ENCODE measurements at regions not wholly inside any gene's neighbourhood (a gene's known extent, or its start where the extent isn't known, plus 50 kb on each side); places are given as distances from the start of the nearest gene placed in this dataset.

DNA sequence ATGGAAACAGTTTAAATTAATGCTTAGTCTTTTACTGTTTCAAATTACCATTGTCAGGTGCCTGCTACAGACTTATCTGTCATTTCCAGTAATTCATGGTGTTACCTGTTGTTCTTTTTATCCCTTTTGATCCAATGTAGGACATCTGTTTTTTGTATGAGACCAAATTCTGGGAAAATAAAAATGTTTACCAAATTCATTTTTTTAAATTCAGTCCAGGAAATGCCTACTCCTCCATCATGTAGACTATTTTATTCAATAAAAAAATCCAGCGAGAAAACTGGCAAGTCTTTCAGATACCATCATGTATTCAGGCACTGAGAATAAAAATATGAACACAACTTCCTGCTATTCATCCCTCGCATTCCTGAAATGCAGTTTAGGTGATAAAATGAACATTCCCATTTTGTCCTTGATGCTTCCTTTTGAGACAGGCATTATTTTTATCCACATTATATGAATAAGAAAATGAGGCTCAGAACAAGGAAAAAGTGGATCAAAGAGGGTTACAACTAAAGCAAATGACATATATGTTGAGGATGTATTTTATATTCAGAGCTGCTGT lies 584.2 kb downstream of the SPRY1 start:
- ChIA-PET POLR2A (no interaction called here), CTCF (no interaction called here)
- no peak overlapping the region for H3K4me3 Mint-ChIP-seq
- peaks cover 50% of the 10 kb centered on the region for H3K9me3 Mint-ChIP-seq
- no peak overlapping the region for H3K27ac Mint-ChIP-seq
- H3K4me1 Mint-ChIP-seq: peaks cover 20% of the 10 kb centered on the region
- TF ChIP-seq KAT7 (CRISPR knock-in tag; IDR thresholded peaks at IDR 0.05; ENCODE audit: borderline replicate concordance) (no peak), SMAD4 (CRISPR knock-in tag; IDR thresholded peaks at IDR 0.05) (no peak), ZNF121 (CRISPR knock-in tag; IDR thresholded peaks at IDR 0.05) (no peak), GTF2I (CRISPR knock-in tag; conservative IDR thresholded peaks at IDR 0.05) (no peak), ESRRA (CRISPR knock-in tag; IDR thresholded peaks at IDR 0.05; ENCODE audit: borderline replicate concordance) (no peak), ZNF232 (CRISPR knock-in tag; IDR thresholded peaks at IDR 0.05) (no peak), NR1H2 (CRISPR knock-in tag; IDR thresholded peaks at IDR 0.05) (no peak), SMAD3 (CRISPR knock-in tag; IDR thresholded peaks at IDR 0.05; ENCODE audit: borderline replicate concordance) (no peak), EMX1 (CRISPR knock-in tag; IDR thresholded peaks at IDR 0.05) (no peak), ETV6 (CRISPR knock-in tag; IDR thresholded peaks at IDR 0.05) (no peak), RELA (CRISPR knock-in tag; IDR thresholded peaks at IDR 0.05; ENCODE audit: borderline replicate concordance) (no peak)
- TF ChIP-seq, protein P1, sequence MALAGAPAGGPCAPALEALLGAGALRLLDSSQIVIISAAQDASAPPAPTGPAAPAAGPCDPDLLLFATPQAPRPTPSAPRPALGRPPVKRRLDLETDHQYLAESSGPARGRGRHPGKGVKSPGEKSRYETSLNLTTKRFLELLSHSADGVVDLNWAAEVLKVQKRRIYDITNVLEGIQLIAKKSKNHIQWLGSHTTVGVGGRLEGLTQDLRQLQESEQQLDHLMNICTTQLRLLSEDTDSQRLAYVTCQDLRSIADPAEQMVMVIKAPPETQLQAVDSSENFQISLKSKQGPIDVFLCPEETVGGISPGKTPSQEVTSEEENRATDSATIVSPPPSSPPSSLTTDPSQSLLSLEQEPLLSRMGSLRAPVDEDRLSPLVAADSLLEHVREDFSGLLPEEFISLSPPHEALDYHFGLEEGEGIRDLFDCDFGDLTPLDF (CRISPR knock-in tag; IDR thresholded peaks at IDR 0.05): no peak
- TF ChIP-seq, protein P2, sequence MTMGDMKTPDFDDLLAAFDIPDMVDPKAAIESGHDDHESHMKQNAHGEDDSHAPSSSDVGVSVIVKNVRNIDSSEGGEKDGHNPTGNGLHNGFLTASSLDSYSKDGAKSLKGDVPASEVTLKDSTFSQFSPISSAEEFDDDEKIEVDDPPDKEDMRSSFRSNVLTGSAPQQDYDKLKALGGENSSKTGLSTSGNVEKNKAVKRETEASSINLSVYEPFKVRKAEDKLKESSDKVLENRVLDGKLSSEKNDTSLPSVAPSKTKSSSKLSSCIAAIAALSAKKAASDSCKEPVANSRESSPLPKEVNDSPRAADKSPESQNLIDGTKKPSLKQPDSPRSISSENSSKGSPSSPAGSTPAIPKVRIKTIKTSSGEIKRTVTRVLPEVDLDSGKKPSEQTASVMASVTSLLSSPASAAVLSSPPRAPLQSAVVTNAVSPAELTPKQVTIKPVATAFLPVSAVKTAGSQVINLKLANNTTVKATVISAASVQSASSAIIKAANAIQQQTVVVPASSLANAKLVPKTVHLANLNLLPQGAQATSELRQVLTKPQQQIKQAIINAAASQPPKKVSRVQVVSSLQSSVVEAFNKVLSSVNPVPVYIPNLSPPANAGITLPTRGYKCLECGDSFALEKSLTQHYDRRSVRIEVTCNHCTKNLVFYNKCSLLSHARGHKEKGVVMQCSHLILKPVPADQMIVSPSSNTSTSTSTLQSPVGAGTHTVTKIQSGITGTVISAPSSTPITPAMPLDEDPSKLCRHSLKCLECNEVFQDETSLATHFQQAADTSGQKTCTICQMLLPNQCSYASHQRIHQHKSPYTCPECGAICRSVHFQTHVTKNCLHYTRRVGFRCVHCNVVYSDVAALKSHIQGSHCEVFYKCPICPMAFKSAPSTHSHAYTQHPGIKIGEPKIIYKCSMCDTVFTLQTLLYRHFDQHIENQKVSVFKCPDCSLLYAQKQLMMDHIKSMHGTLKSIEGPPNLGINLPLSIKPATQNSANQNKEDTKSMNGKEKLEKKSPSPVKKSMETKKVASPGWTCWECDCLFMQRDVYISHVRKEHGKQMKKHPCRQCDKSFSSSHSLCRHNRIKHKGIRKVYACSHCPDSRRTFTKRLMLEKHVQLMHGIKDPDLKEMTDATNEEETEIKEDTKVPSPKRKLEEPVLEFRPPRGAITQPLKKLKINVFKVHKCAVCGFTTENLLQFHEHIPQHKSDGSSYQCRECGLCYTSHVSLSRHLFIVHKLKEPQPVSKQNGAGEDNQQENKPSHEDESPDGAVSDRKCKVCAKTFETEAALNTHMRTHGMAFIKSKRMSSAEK (CRISPR knock-in tag; IDR thresholded peaks at IDR 0.05; ENCODE audit: borderline replicate concordance): no peak
- TF ChIP-seq, protein P3, sequence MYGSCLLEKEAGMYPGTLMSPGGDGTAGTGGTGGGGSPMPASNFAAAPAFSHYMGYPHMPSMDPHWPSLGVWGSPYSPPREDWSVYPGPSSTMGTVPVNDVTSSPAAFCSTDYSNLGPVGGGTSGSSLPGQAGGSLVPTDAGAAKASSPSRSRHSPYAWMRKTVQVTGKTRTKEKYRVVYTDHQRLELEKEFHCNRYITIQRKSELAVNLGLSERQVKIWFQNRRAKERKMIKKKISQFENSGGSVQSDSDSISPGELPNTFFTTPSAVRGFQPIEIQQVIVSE (CRISPR knock-in tag; IDR thresholded peaks at IDR 0.05; ENCODE audit: borderline replicate concordance): no peak
- TF ChIP-seq, protein P4, sequence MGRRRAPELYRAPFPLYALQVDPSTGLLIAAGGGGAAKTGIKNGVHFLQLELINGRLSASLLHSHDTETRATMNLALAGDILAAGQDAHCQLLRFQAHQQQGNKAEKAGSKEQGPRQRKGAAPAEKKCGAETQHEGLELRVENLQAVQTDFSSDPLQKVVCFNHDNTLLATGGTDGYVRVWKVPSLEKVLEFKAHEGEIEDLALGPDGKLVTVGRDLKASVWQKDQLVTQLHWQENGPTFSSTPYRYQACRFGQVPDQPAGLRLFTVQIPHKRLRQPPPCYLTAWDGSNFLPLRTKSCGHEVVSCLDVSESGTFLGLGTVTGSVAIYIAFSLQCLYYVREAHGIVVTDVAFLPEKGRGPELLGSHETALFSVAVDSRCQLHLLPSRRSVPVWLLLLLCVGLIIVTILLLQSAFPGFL (CRISPR knock-in tag; IDR thresholded peaks at IDR 0.05; ENCODE audit: borderline replicate concordance): no peak
- TF ChIP-seq, protein P5, sequence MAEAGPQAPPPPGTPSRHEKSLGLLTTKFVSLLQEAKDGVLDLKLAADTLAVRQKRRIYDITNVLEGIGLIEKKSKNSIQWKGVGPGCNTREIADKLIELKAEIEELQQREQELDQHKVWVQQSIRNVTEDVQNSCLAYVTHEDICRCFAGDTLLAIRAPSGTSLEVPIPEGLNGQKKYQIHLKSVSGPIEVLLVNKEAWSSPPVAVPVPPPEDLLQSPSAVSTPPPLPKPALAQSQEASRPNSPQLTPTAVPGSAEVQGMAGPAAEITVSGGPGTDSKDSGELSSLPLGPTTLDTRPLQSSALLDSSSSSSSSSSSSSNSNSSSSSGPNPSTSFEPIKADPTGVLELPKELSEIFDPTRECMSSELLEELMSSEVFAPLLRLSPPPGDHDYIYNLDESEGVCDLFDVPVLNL (CRISPR knock-in tag; IDR thresholded peaks at IDR 0.05; ENCODE audit: borderline replicate concordance, low read depth): no peak
- TF ChIP-seq, protein P6, sequence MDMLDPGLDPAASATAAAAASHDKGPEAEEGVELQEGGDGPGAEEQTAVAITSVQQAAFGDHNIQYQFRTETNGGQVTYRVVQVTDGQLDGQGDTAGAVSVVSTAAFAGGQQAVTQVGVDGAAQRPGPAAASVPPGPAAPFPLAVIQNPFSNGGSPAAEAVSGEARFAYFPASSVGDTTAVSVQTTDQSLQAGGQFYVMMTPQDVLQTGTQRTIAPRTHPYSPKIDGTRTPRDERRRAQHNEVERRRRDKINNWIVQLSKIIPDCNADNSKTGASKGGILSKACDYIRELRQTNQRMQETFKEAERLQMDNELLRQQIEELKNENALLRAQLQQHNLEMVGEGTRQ (CRISPR knock-in tag; IDR thresholded peaks at IDR 0.05): no peak
- TF ChIP-seq, protein P7, sequence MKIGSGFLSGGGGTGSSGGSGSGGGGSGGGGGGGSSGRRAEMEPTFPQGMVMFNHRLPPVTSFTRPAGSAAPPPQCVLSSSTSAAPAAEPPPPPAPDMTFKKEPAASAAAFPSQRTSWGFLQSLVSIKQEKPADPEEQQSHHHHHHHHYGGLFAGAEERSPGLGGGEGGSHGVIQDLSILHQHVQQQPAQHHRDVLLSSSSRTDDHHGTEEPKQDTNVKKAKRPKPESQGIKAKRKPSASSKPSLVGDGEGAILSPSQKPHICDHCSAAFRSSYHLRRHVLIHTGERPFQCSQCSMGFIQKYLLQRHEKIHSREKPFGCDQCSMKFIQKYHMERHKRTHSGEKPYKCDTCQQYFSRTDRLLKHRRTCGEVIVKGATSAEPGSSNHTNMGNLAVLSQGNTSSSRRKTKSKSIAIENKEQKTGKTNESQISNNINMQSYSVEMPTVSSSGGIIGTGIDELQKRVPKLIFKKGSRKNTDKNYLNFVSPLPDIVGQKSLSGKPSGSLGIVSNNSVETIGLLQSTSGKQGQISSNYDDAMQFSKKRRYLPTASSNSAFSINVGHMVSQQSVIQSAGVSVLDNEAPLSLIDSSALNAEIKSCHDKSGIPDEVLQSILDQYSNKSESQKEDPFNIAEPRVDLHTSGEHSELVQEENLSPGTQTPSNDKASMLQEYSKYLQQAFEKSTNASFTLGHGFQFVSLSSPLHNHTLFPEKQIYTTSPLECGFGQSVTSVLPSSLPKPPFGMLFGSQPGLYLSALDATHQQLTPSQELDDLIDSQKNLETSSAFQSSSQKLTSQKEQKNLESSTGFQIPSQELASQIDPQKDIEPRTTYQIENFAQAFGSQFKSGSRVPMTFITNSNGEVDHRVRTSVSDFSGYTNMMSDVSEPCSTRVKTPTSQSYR (CRISPR knock-in tag; IDR thresholded peaks at IDR 0.05): no peak
- TF ChIP-seq, protein P8, sequence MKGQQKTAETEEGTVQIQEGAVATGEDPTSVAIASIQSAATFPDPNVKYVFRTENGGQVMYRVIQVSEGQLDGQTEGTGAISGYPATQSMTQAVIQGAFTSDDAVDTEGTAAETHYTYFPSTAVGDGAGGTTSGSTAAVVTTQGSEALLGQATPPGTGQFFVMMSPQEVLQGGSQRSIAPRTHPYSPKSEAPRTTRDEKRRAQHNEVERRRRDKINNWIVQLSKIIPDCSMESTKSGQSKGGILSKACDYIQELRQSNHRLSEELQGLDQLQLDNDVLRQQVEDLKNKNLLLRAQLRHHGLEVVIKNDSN (CRISPR knock-in tag; IDR thresholded peaks at IDR 0.05): no peak
- peaks cover 39% of the 10 kb centered on the region for H3K36me3 Mint-ChIP-seq
- DNase-seq (ENCODE audit: low spot score) (no peak), ATAC-seq (no peak)
- no peaks in the 10 kb centered on the region for H3K27me3 Mint-ChIP-seq (ENCODE audit: low read depth)

All from WTC11 (cell line).